WTC11 (cell line): ENCODE measurements at regions not wholly inside any gene's neighbourhood (a gene's known extent, or its start where the extent isn't known, plus 50 kb on each side); places are given as distances from the start of the nearest gene placed in this dataset.

Experiments used
- ATAC-seq: fragments of 200-7000 bp; cut with Tn5 transposase; 2 replicates; pipeline ENCODE4 v1.10.0; 2021; ENCODE audit warnings: mild to moderate bottlenecking, moderate library complexity
- CTCF ChIA-PET: fragments of 300-600 bp; sonication (Branson Sonifier 250); formaldehyde crosslinking; loops from one replicate; lab custom pipeline; 2021; ENCODE audit warnings: antibody characterized with exemption; lab: Charles Lee
- POLR2A ChIA-PET: fragments of 350-600 bp; sonication (Branson Sonifier 250); formaldehyde crosslinking; loops from one replicate; lab custom pipeline; 2021; ENCODE audit warnings: antibody characterized with exemption; lab: Charles Lee
- DNase-seq: peaks from one replicate; pipeline ENCODE4 v3.0.0; 2021; ENCODE audit warnings: low spot score
- H3K27ac Mint-ChIP-seq: 2 replicates; pipeline ENCODE4 v1.8.0; 2021; ENCODE audit warnings: mixed read lengths
- H3K27me3 Mint-ChIP-seq: 2 replicates; pipeline ENCODE4 v1.8.0; 2021; ENCODE audit warnings: low read depth, mild to moderate bottlenecking, moderate library complexity, mixed read lengths
- H3K36me3 Mint-ChIP-seq: 2 replicates; pipeline ENCODE4 v1.8.0; 2021; ENCODE audit warnings: mixed read lengths
- H3K4me1 Mint-ChIP-seq: 2 replicates; pipeline ENCODE4 v1.8.0; 2022; ENCODE audit warnings: mixed read lengths
- H3K4me3 Mint-ChIP-seq: 2 replicates; pipeline ENCODE4 v1.8.0; 2021; ENCODE audit warnings: mild to moderate bottlenecking, moderate library complexity, mixed read lengths
- H3K9me3 Mint-ChIP-seq: 2 replicates; pipeline ENCODE4 v1.8.0; 2021; ENCODE audit warnings: mixed read lengths
- ATF3 ChIP-seq: sonication (generic); formaldehyde crosslinking; conservative IDR thresholded peaks from 2 replicates; pipeline ENCODE4 v1.8.1; 2022; ENCODE audit warnings: mild to moderate bottlenecking, missing genetic modification reagents
- ATF6 ChIP-seq: sonication (generic); formaldehyde crosslinking; IDR thresholded peaks from 2 replicates; pipeline ENCODE4 v1.8.1; 2023; ENCODE audit warnings: mild to moderate bottlenecking, missing genetic modification reagents
- CDX4 ChIP-seq: fragments of 250-450 bp; sonication (Bioruptor Pico); IDR thresholded peaks from 2 replicates; pipeline ENCODE4 v1.9.0; 2021; ENCODE audit warnings: moderate library complexity, mild to moderate bottlenecking, inconsistent platforms, borderline replicate concordance
- CREB1 ChIP-seq: sonication (generic); formaldehyde crosslinking; IDR thresholded peaks from 2 replicates; pipeline ENCODE4 v1.8.0; 2023; ENCODE audit warnings: mild to moderate bottlenecking, missing genetic modification reagents
- CREM ChIP-seq: sonication (generic); formaldehyde crosslinking; IDR thresholded peaks from 2 replicates; pipeline ENCODE4 v1.8.1; 2022; ENCODE audit warnings: mild to moderate bottlenecking, missing genetic modification reagents, moderate library complexity
- ESRRA ChIP-seq: sonication (generic); formaldehyde crosslinking; IDR thresholded peaks from 2 replicates; pipeline ENCODE4 v1.8.1; 2022; ENCODE audit warnings: mild to moderate bottlenecking, missing genetic modification reagents, borderline replicate concordance
- ETV6 ChIP-seq: sonication (generic); formaldehyde crosslinking; IDR thresholded peaks from 2 replicates; pipeline ENCODE4 v1.8.1; 2022; ENCODE audit warnings: mild to moderate bottlenecking, missing genetic modification reagents
- FOXJ3 ChIP-seq: sonication (generic); formaldehyde crosslinking; IDR thresholded peaks from 2 replicates; pipeline ENCODE4 v1.9.0; 2021; ENCODE audit warnings: missing genetic modification reagents, mild to moderate bottlenecking, borderline replicate concordance
- FOXP4 ChIP-seq: sonication (generic); formaldehyde crosslinking; IDR thresholded peaks from 2 replicates; pipeline ENCODE4 v1.8.0; 2022; ENCODE audit warnings: mild to moderate bottlenecking, missing genetic modification reagents
- GABPB1 ChIP-seq: sonication (generic); formaldehyde crosslinking; IDR thresholded peaks from 2 replicates; pipeline ENCODE4 v1.8.1; 2023; ENCODE audit warnings: mild to moderate bottlenecking, missing genetic modification reagents
- GRHL2 ChIP-seq: fragments of 250-450 bp; sonication (Bioruptor Pico); IDR thresholded peaks from 2 replicates; pipeline ENCODE4 v1.8.0; 2022; ENCODE audit warnings: mild to moderate bottlenecking, moderate library complexity; ENCODE audit not compliant: insufficient replicate concordance, severe bottlenecking
- JUN ChIP-seq: sonication (generic); formaldehyde crosslinking; IDR thresholded peaks from 2 replicates; pipeline ENCODE4 v1.8.0; 2023; ENCODE audit warnings: mild to moderate bottlenecking, missing genetic modification reagents
- MAX ChIP-seq: sonication (generic); formaldehyde crosslinking; IDR thresholded peaks from 2 replicates; pipeline ENCODE4 v1.8.0; 2022; ENCODE audit warnings: mild to moderate bottlenecking, missing genetic modification reagents
- NFYB ChIP-seq: sonication (generic); formaldehyde crosslinking; conservative IDR thresholded peaks from 2 replicates; pipeline ENCODE4 v1.8.0; 2022; ENCODE audit warnings: low read depth, missing genetic modification reagents
- NR2C2 ChIP-seq: sonication (generic); formaldehyde crosslinking; IDR thresholded peaks from 2 replicates; pipeline ENCODE4 v1.8.0; 2022; ENCODE audit warnings: mild to moderate bottlenecking, missing genetic modification reagents
- ZNF232 ChIP-seq: sonication (generic); formaldehyde crosslinking; IDR thresholded peaks from 2 replicates; pipeline ENCODE4 v1.8.0; 2022; ENCODE audit warnings: mild to moderate bottlenecking, missing genetic modification reagents
- ZNF416 ChIP-seq: fragments of 250-450 bp; sonication (Bioruptor Pico); IDR thresholded peaks from 2 replicates; pipeline ENCODE4 v1.9.0; 2021; ENCODE audit warnings: mild to moderate bottlenecking, inconsistent platforms
- ZSCAN18 ChIP-seq: fragments of 250-450 bp; sonication (Bioruptor Pico); IDR thresholded peaks from 2 replicates; pipeline ENCODE4 v2.1.2; 2022; ENCODE audit warnings: mild to moderate bottlenecking, moderate library complexity
- TF ChIP-seq, protein P1 (sequence below): fragments of 200-600 bp; IDR thresholded peaks from 2 replicates; pipeline ENCODE4 v1.8.0; 2022; ENCODE audit warnings: antibody characterized with exemption
- TF ChIP-seq, protein P2 (sequence below): sonication (generic); formaldehyde crosslinking; IDR thresholded peaks from 2 replicates; pipeline ENCODE4 v1.8.1; 2022; ENCODE audit warnings: low read depth, mild to moderate bottlenecking, moderate library complexity, missing genetic modification reagents, borderline replicate concordance
- TF ChIP-seq, protein P3 (sequence below): sonication (generic); formaldehyde crosslinking; IDR thresholded peaks from 2 replicates; pipeline ENCODE4 v1.8.1; 2023; ENCODE audit warnings: mild to moderate bottlenecking, missing genetic modification reagents, moderate library complexity

GRCh38 chr6:19410481-19410880, 426.7 kb upstream of the ID4 start (continued):
- TF ChIP-seq GRHL2 (no peak), MAX (CRISPR knock-in tag) (no peak), NFYB (no peak), ESRRA (no peak), CDX4 (CRISPR knock-in tag) (no peak), JUN (CRISPR knock-in tag) (no peak), ETV6 (CRISPR knock-in tag) (no peak), ZSCAN18 (no peak)

GRCh38 chr6:19413323-19413722, 423.8 kb upstream of the ID4 start:
- no peak for DNase-seq
- TF ChIP-seq, protein P1, sequence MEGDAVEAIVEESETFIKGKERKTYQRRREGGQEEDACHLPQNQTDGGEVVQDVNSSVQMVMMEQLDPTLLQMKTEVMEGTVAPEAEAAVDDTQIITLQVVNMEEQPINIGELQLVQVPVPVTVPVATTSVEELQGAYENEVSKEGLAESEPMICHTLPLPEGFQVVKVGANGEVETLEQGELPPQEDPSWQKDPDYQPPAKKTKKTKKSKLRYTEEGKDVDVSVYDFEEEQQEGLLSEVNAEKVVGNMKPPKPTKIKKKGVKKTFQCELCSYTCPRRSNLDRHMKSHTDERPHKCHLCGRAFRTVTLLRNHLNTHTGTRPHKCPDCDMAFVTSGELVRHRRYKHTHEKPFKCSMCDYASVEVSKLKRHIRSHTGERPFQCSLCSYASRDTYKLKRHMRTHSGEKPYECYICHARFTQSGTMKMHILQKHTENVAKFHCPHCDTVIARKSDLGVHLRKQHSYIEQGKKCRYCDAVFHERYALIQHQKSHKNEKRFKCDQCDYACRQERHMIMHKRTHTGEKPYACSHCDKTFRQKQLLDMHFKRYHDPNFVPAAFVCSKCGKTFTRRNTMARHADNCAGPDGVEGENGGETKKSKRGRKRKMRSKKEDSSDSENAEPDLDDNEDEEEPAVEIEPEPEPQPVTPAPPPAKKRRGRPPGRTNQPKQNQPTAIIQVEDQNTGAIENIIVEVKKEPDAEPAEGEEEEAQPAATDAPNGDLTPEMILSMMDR = no peak
- TF ChIP-seq ATF6 (CRISPR knock-in tag) (no peak), ZNF416 (CRISPR knock-in tag) (no peak), CREM (no peak), ATF3 (no peak), CREB1 (no peak), NFYB (no peak), ZNF232 (CRISPR knock-in tag) (no peak), FOXP4 (CRISPR knock-in tag) (no peak), FOXJ3 (CRISPR knock-in tag) (no peak), ESRRA (no peak), GABPB1 (CRISPR knock-in tag) (no peak), NR2C2 (CRISPR knock-in tag) (no peak)
- TF ChIP-seq, protein P2, sequence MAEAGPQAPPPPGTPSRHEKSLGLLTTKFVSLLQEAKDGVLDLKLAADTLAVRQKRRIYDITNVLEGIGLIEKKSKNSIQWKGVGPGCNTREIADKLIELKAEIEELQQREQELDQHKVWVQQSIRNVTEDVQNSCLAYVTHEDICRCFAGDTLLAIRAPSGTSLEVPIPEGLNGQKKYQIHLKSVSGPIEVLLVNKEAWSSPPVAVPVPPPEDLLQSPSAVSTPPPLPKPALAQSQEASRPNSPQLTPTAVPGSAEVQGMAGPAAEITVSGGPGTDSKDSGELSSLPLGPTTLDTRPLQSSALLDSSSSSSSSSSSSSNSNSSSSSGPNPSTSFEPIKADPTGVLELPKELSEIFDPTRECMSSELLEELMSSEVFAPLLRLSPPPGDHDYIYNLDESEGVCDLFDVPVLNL = no peak
- TF ChIP-seq, protein P3, sequence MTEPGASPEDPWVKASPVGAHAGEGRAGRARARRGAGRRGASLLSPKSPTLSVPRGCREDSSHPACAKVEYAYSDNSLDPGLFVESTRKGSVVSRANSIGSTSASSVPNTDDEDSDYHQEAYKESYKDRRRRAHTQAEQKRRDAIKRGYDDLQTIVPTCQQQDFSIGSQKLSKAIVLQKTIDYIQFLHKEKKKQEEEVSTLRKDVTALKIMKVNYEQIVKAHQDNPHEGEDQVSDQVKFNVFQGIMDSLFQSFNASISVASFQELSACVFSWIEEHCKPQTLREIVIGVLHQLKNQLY = no peak
- CTCF ChIA-PET = no interaction called here
- POLR2A ChIA-PET = no interaction called here
- no peak overlapping the region for H3K27ac Mint-ChIP-seq
- no peaks in the 10 kb centered on the region for H3K27me3 Mint-ChIP-seq
- ATAC-seq = no peak
- no peaks in the 10 kb centered on the region for H3K36me3 Mint-ChIP-seq
- H3K9me3 Mint-ChIP-seq = peaks cover 8% of the 10 kb centered on the region
- no peak overlapping the region for H3K4me3 Mint-ChIP-seq
- H3K4me1 Mint-ChIP-seq = no peaks in the 10 kb centered on the region
